Loucy (cell line): ENCODE measurements at regions not wholly inside any gene's neighbourhood (a gene's known extent, or its start where the extent isn't known, plus 50 kb on each side); places are given as distances from the start of the nearest gene placed in this dataset.
A peak's percentile ranks its signal among the peaks of the same experiment; 100 is the strongest.

Experiments
- H2AFZ ChIP-seq: fragments of 200-600 bp; sonication (generic); 2 replicates; pipeline ENCODE4 v1.6.0; 2016; ENCODE audit warnings: antibody characterized with exemption, mild to moderate bottlenecking, low read length, moderate library complexity
- H3F3A ChIP-seq: fragments of 200-600 bp; 2 replicates; pipeline ENCODE4 v1.6.0; 2016; ENCODE audit warnings: antibody characterized with exemption, low read depth, mild to moderate bottlenecking
- H3K27me3 ChIP-seq: fragments of 200-600 bp; sonication (generic); 2 replicates; pipeline ENCODE4 v1.6.1; 2014; ENCODE audit warnings: low read length, mild to moderate bottlenecking; ENCODE audit not compliant: insufficient read depth, poor library complexity, severe bottlenecking
- H3K36me3 ChIP-seq: fragments of 200-600 bp; sonication (generic); 2 replicates; pipeline ENCODE4 v1.6.1; 2016; ENCODE audit warnings: low read length; ENCODE audit not compliant: insufficient read depth
- H3K4me1 ChIP-seq: fragments of 200-600 bp; sonication (generic); 2 replicates; pipeline ENCODE4 v1.5.1; 2014; ENCODE audit warnings: low read length, mild to moderate bottlenecking; ENCODE audit not compliant: insufficient read depth, poor library complexity, severe bottlenecking
- H3K4me2 ChIP-seq: fragments of 200-600 bp; sonication (generic); 2 replicates; pipeline ENCODE4 v1.6.0; 2014; ENCODE audit warnings: antibody characterized with exemption, low read length, low read depth, mild to moderate bottlenecking; ENCODE audit not compliant: poor library complexity, severe bottlenecking
- H3K4me3 ChIP-seq: fragments of 200-600 bp; sonication (generic); 2 replicates; pipeline ENCODE4 v1.5.1; 2014; ENCODE audit warnings: low read length, mild to moderate bottlenecking, mixed read lengths; ENCODE audit not compliant: poor library complexity, severe bottlenecking
- H3K79me2 ChIP-seq: fragments of 200-600 bp; sonication (generic); 2 replicates; pipeline ENCODE4 v1.6.1; 2014; ENCODE audit warnings: low read length; ENCODE audit not compliant: insufficient read depth
- H3K9ac ChIP-seq: fragments of 200-600 bp; sonication (generic); 2 replicates; pipeline ENCODE4 v1.6.0; 2014; ENCODE audit warnings: mild to moderate bottlenecking, low read depth, low read length, moderate library complexity; ENCODE audit not compliant: poor library complexity, severe bottlenecking
- H3K9me2 ChIP-seq: fragments of 200-600 bp; sonication (generic); replicated peaks from 2 replicates; pipeline ENCODE4 v1.6.1; 2016; ENCODE audit warnings: low read depth, low read length, mixed read lengths
- H3K9me3 ChIP-seq: fragments of 200-600 bp; sonication (generic); 2 replicates; pipeline ENCODE4 v1.6.1; 2014; ENCODE audit warnings: mild to moderate bottlenecking, antibody characterized with exemption, low read length, low read depth; ENCODE audit not compliant: insufficient read depth
- H4K20me1 ChIP-seq: fragments of 200-600 bp; sonication (generic); 2 replicates; pipeline ENCODE4 v1.6.0; 2014; ENCODE audit warnings: antibody characterized with exemption, low read length, mild to moderate bottlenecking; ENCODE audit not compliant: insufficient read depth, poor library complexity, severe bottlenecking
- EZH2phosphoT487 ChIP-seq: fragments of 200-600 bp; IDR thresholded peaks from 2 replicates; pipeline ENCODE4 v1.6.1; 2018; ENCODE audit warnings: antibody characterized with exemption, mild to moderate bottlenecking, moderate library complexity, borderline replicate concordance
- TF ChIP-seq, protein P1 (sequence below): fragments of 200-600 bp; sonication (generic); conservative IDR thresholded peaks from 2 replicates; pipeline ENCODE4 v1.5.1; 2014; ENCODE audit warnings: mild to moderate bottlenecking, antibody characterized with exemption, low read length

GRCh38 chr7:155234158-155234492 lies 63.6 kb upstream of the INSIG1 start:
- Histone ChIP-seq H3K4me3 (no peak overlapping the region), H3K79me2 (no peaks in the 10 kb centered on the region), H2AFZ (no peak overlapping the region), H4K20me1 (no peaks in the 10 kb centered on the region), H3K9me3 (no peaks in the 10 kb centered on the region), H3K9me2 (no peaks in the 10 kb centered on the region), H3K36me3 (no peaks in the 10 kb centered on the region), H3K9ac (no peak overlapping the region), H3K27me3 (no peaks in the 10 kb centered on the region), H3F3A (no peaks in the 10 kb centered on the region), H3K4me2 (no peak overlapping the region), H3K4me1 (peaks cover 20% of the 10 kb centered on the region)
- no peak for TF ChIP-seq EZH2phosphoT487
- TF ChIP-seq, protein P1, sequence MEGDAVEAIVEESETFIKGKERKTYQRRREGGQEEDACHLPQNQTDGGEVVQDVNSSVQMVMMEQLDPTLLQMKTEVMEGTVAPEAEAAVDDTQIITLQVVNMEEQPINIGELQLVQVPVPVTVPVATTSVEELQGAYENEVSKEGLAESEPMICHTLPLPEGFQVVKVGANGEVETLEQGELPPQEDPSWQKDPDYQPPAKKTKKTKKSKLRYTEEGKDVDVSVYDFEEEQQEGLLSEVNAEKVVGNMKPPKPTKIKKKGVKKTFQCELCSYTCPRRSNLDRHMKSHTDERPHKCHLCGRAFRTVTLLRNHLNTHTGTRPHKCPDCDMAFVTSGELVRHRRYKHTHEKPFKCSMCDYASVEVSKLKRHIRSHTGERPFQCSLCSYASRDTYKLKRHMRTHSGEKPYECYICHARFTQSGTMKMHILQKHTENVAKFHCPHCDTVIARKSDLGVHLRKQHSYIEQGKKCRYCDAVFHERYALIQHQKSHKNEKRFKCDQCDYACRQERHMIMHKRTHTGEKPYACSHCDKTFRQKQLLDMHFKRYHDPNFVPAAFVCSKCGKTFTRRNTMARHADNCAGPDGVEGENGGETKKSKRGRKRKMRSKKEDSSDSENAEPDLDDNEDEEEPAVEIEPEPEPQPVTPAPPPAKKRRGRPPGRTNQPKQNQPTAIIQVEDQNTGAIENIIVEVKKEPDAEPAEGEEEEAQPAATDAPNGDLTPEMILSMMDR: peak; percentile 47

- Histone ChIP-seq H3K36me3 (no peaks in the 10 kb centered on the region), H3K4me1 (peaks cover 20% of the 10 kb centered on the region), H3K79me2 (no peaks in the 10 kb centered on the region), H3F3A (no peaks in the 10 kb centered on the region), H3K9me3 (no peaks in the 10 kb centered on the region), H3K4me3 (no peak overlapping the region), H3K9ac (no peak overlapping the region), H3K27me3 (no peaks in the 10 kb centered on the region), H4K20me1 (no peaks in the 10 kb centered on the region), H2AFZ (no peak overlapping the region), H3K9me2 (no peaks in the 10 kb centered on the region), H3K4me2 (no peak overlapping the region)
- TF ChIP-seq EZH2phosphoT487: no peak
- TF ChIP-seq, protein P1: no peak
Observed at GRCh38 chr7:155234950-155235789, 62.5 kb upstream of the INSIG1 start.

DNA sequence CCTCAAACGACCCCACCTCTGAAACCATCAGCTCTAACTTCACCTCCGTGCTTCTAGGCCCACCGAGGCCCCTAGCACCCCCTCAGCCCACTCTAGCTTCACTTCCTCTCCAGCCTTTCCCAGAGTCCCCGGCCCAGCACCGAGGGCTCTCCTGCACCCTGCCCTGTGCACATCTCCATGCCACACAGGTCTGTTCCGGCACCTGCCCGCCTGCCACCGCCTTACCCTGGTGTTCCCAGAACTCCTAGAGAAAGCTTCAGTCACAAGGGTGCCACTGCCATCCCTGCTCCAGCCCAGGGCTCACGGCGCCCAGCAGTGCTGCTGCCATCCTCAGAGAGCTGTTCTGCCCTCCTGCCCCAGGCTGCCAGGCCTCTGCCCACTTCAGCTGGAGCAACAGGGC lies 61.3 kb upstream of the INSIG1 start:
- peak overlapping the region; percentile 64; the same call in 1 of the 2 replicates for H2AFZ ChIP-seq
- H3K79me2 ChIP-seq: no peaks in the 10 kb centered on the region
- no peaks in the 10 kb centered on the region for H3K9me3 ChIP-seq
- H4K20me1 ChIP-seq: no peaks in the 10 kb centered on the region
- H3K4me1 ChIP-seq: peaks cover 20% of the 10 kb centered on the region
- no peaks in the 10 kb centered on the region for H3F3A ChIP-seq
- H3K9me2 ChIP-seq: no peaks in the 10 kb centered on the region
- no peaks in the 10 kb centered on the region for H3K36me3 ChIP-seq
- H3K27me3 ChIP-seq: no peaks in the 10 kb centered on the region
- peak overlapping the region; percentile 43 for H3K9ac ChIP-seq
- H3K4me3 ChIP-seq: no peak overlapping the region
- TF ChIP-seq EZH2phosphoT487: no peak
- TF ChIP-seq, protein P1: no peak
- H3K4me2 ChIP-seq: peak overlapping the region; percentile 60
